A673 (cell line): ENCODE measurements at regions not wholly inside any gene's neighbourhood (a gene's known extent, or its start where the extent isn't known, plus 50 kb on each side); places are given as distances from the start of the nearest gene placed in this dataset.

ENCODE experiments used
- BruUV-seq: library from RNA; stranded (reverse); fragments of 400-500 nt; replicated peaks from 2 replicates; lab custom pipeline; 2021; lab: Mats Ljungman, UMichigan
- CTCF ChIA-PET: fragments of 300-600 bp; sonication (Branson Sonifier 250); formaldehyde crosslinking; loops from one replicate; lab custom pipeline; 2022; ENCODE audit warnings: antibody characterized with exemption; lab: Charles Lee
- POLR2A ChIA-PET: fragments of 300-600 bp; sonication (Branson Sonifier 250); formaldehyde crosslinking; loops from one replicate; lab custom pipeline; 2022; ENCODE audit warnings: antibody characterized with exemption; ENCODE audit not compliant: low non-redundant PET; lab: Charles Lee
- DNase-seq: peaks from one replicate; pipeline ENCODE4 v3.0.0-alpha.2; 2015; ENCODE audit warnings: low spot score
- H3K27ac ChIP-seq: fragments of 200-600 bp; sonication (generic); 2 replicates; pipeline ENCODE4 v1.5.1; 2016; ENCODE audit warnings: mixed run types, low read depth, mild to moderate bottlenecking, mixed read lengths, antibody characterized with exemption, low read length; ENCODE audit not compliant: poor library complexity, severe bottlenecking
- H3K27me3 ChIP-seq: fragments of 200-600 bp; sonication (generic); replicated peaks from 2 replicates; pipeline ENCODE4 v1.6.1; 2017; ENCODE audit warnings: mixed run types, low read depth, mild to moderate bottlenecking, mixed read lengths, antibody characterized with exemption, low read length; ENCODE audit not compliant: insufficient read depth, poor library complexity
- H3K36me3 ChIP-seq: fragments of 200-600 bp; sonication (generic); 2 replicates; pipeline ENCODE4 v1.6.1; 2016; ENCODE audit warnings: mixed run types, mild to moderate bottlenecking, mixed read lengths, antibody characterized with exemption, low read length; ENCODE audit not compliant: insufficient read depth, poor library complexity, severe bottlenecking
- H3K4me1 ChIP-seq: fragments of 200-600 bp; sonication (generic); 2 replicates; pipeline ENCODE4 v1.6.1; 2017; ENCODE audit warnings: mixed run types, mild to moderate bottlenecking, mixed read lengths, antibody characterized with exemption, low read length; ENCODE audit not compliant: insufficient read depth, poor library complexity, severe bottlenecking
- H3K4me3 ChIP-seq: fragments of 200-600 bp; sonication (generic); 2 replicates; pipeline ENCODE4 v1.5.1; 2016; ENCODE audit warnings: low read depth, mixed run types, mild to moderate bottlenecking, mixed read lengths, low read length; ENCODE audit not compliant: poor library complexity, severe bottlenecking
- H3K9me3 ChIP-seq: fragments of 200-600 bp; sonication (generic); 2 replicates; pipeline ENCODE4 v1.6.1; 2016; ENCODE audit warnings: mixed run types, low read depth, mild to moderate bottlenecking, mixed read lengths, antibody characterized with exemption, low read length; ENCODE audit not compliant: poor library complexity, severe bottlenecking
- CTCF ChIP-seq: fragments of 300-800, 200-600 bp; sonication (generic); conservative IDR thresholded peaks from 2 replicates; pipeline ENCODE4 v1.5.1; 2017; ENCODE audit warnings: low read depth, mild to moderate bottlenecking, antibody characterized with exemption, low read length, moderate library complexity, mixed read lengths
- EZH2 ChIP-seq: fragments of 200-600 bp; sonication (generic); IDR thresholded peaks from 2 replicates; pipeline ENCODE4 v1.6.1; 2017; ENCODE audit warnings: borderline replicate concordance, low read depth, mild to moderate bottlenecking, mixed read lengths, antibody characterized with exemption, low read length; ENCODE audit not compliant: poor library complexity, severe bottlenecking
- intact Hi-C: fragments of 100-400 bp; cut with micrococcal nuclease; formaldehyde crosslinking; loops from one replicate; pipeline ENCODE4 v1.10.0; 2022; ENCODE audit not compliant: unreplicated experiment

- ChIA-PET POLR2A (no interaction called here), CTCF (no interaction called here)
- BruUV-seq = no TSS peak
- intact Hi-C loops = no loop called here
- H3K9me3 ChIP-seq = no peaks in the 10 kb centered on the region
- DNase-seq = peak; percentile 74
- no peak overlapping the region for H3K27ac ChIP-seq
- H3K4me1 ChIP-seq = peaks cover 8% of the 10 kb centered on the region
- TF ChIP-seq EZH2 = no peak
- no peak for TF ChIP-seq CTCF
- H3K36me3 ChIP-seq = no peaks in the 10 kb centered on the region
- H3K4me3 ChIP-seq = no peak overlapping the region
- H3K27me3 ChIP-seq = no peaks in the 10 kb centered on the region
These were observed 225.2 kb downstream of the GAS1 start for GRCh38 chr9:86721843-86722705.

- ChIA-PET POLR2A (no interaction called here), CTCF (no interaction called here)
- intact Hi-C loops = no loop called here
- H3K27ac ChIP-seq = no peak overlapping the region
- H3K4me1 ChIP-seq = peaks cover 8% of the 10 kb centered on the region
- DNase-seq = no peak
- TF ChIP-seq CTCF = no peak
- TF ChIP-seq EZH2 = no peak
- H3K9me3 ChIP-seq = no peaks in the 10 kb centered on the region
- H3K27me3 ChIP-seq = no peaks in the 10 kb centered on the region
- no peaks in the 10 kb centered on the region for H3K36me3 ChIP-seq
- no TSS peak for BruUV-seq
- no peak overlapping the region for H3K4me3 ChIP-seq
These were observed 226.0 kb downstream of the GAS1 start for GRCh38 chr9:86721226-86721781.

- ChIA-PET POLR2A (no interaction called here), CTCF (no interaction called here)
- TF ChIP-seq EZH2 (no peak), CTCF (no peak)
- Histone ChIP-seq H3K27me3 (no peaks in the 10 kb centered on the region), H3K36me3 (no peaks in the 10 kb centered on the region), H3K4me3 (no peak overlapping the region), H3K9me3 (no peaks in the 10 kb centered on the region), H3K4me1 (peaks cover 8% of the 10 kb centered on the region), H3K27ac (no peak overlapping the region)
- no peak for DNase-seq
- BruUV-seq = no TSS peak
- intact Hi-C loops = no loop called here
These were observed 226.6 kb downstream of the GAS1 start for GRCh38 chr9:86720639-86721225.
